ENCODE measurements at regions not wholly inside any gene's neighbourhood (a gene's known extent, or its start where the extent isn't known, plus 50 kb on each side); places are given as distances from the start of the nearest gene placed in this dataset.

GRCh38 chr3:187987187-187987586, 166.8 kb upstream of the LPP start:
- H3K4me3 ChIP-seq, result no peak overlapping the region
- no peak for TF ChIP-seq CTCF (IDR thresholded peaks at IDR 0.05)
- no peak overlapping the region for H3K27ac ChIP-seq
- peak; percentile 54 for ATAC-seq
- H3K4me1 ChIP-seq, result peaks cover 0 to 18% of the 10 kb centered on the region in 2 donors
- DNase-seq, result no peak
- H3K9me3 ChIP-seq, result no peaks in the 10 kb centered on the region
- no peaks in the 10 kb centered on the region for H3K36me3 ChIP-seq
- no peaks in the 10 kb centered on the region for H3K27me3 ChIP-seq
- intact Hi-C loops (cut with DNase I), result no loop called here

GRCh38 chr3:187987924-187988323, 166.0 kb upstream of the LPP start:
- no peak overlapping the region for H3K4me3 ChIP-seq
- no peaks in the 10 kb centered on the region for H3K9me3 ChIP-seq
- peaks cover 0 to 18% of the 10 kb centered on the region in 2 donors for H3K4me1 ChIP-seq
- H3K27me3 ChIP-seq, result no peaks in the 10 kb centered on the region
- DNase-seq (no peak), ATAC-seq (no peak)
- no peaks in the 10 kb centered on the region for H3K36me3 ChIP-seq
- no peak for TF ChIP-seq CTCF (IDR thresholded peaks at IDR 0.05)
- no peak overlapping the region for H3K27ac ChIP-seq
- intact Hi-C loops (cut with DNase I), result no loop called here

GRCh38 chr3:187989575-187990153, 164.3 kb upstream of the LPP start:
- ATAC-seq (no peak), DNase-seq (no peak)
- no peak for TF ChIP-seq CTCF (IDR thresholded peaks at IDR 0.05)
- Histone ChIP-seq H3K4me1 (peaks cover 0 to 18% of the 10 kb centered on the region in 2 donors), H3K4me3 (no peak overlapping the region), H3K27me3 (no peaks in the 10 kb centered on the region), H3K36me3 (no peaks in the 10 kb centered on the region), H3K27ac (no peak overlapping the region), H3K9me3 (no peaks in the 10 kb centered on the region)
- intact Hi-C loops (cut with DNase I), result no loop called here

- intact Hi-C loops (cut with DNase I), result no loop called here
- H3K27ac ChIP-seq, result no peak overlapping the region
- TF ChIP-seq CTCF (IDR thresholded peaks at IDR 0.05), result no peak
- DNase-seq (no peak), ATAC-seq (no peak)
- peaks cover 0 to 3% of the 10 kb centered on the region in 2 donors for H3K4me1 ChIP-seq
- H3K4me3 ChIP-seq, result no peak overlapping the region
- H3K9me3 ChIP-seq, result no peaks in the 10 kb centered on the region
- no peaks in the 10 kb centered on the region for H3K27me3 ChIP-seq
- H3K36me3 ChIP-seq, result no peaks in the 10 kb centered on the region
Measured at GRCh38 chr3:187992609-187993008, 161.3 kb upstream of the LPP start.

- intact Hi-C loops (cut with DNase I), result no loop called here
Measured at GRCh38 chr3:187994221-187995042, 159.5 kb upstream of the LPP start.

More at GRCh38 chr3:187994221-187995042, 159.5 kb upstream of the LPP start:
- Histone ChIP-seq H3K4me3 (no peak overlapping the region), H3K27me3 (no peaks in the 10 kb centered on the region), H3K27ac (no peak overlapping the region), H3K9me3 (no peaks in the 10 kb centered on the region), H3K4me1 (peaks cover 0 to 3% of the 10 kb centered on the region in 2 donors), H3K36me3 (no peaks in the 10 kb centered on the region)
- ATAC-seq (no peak), DNase-seq (no peak)
- TF ChIP-seq CTCF (IDR thresholded peaks at IDR 0.05), result no peak
